HepG2 (cell line): ENCODE measurements at regions not wholly inside any gene's neighbourhood (a gene's known extent, or its start where the extent isn't known, plus 50 kb on each side); places are given as distances from the start of the nearest gene placed in this dataset.

ENCODE experiments used
- ATAC-seq: fragments of 200-7000 bp; cut with Tn5 transposase; 3 replicates; pipeline ENCODE4 v1.9.1; 2020; ENCODE audit warnings: mild to moderate bottlenecking, moderate library complexity
- BruUV-seq: library from RNA; stranded (reverse); fragments of 400-500 nt; replicated peaks from 2 replicates; lab custom pipeline; 2021; lab: Mats Ljungman, UMichigan
- CTCF ChIA-PET: fragments of 300-600 bp; formaldehyde crosslinking; extraction: SDS; loops from one replicate; lab custom pipeline; 2021; ENCODE audit warnings: low total read pairs, inconsistent platforms, low intra/inter-chr PET ratio; lab: Yijun Ruan, JAX
- POLR2A ChIA-PET: fragments of 350-600 bp; sonication (Branson Sonifier 250); formaldehyde crosslinking; loops from one replicate; lab custom pipeline; 2020; ENCODE audit warnings: antibody characterized with exemption, inconsistent platforms; lab: Yijun Ruan, JAX
- DNase-seq: peaks from one replicate; pipeline ENCODE4 v3.0.0-alpha.2; 2015; ENCODE audit warnings: low spot score
- FAIRE-seq: peaks from 3 replicates; lab custom pipeline; 2011; peaks lifted over from hg19 to GRCh38; lab: Jason Lieb, UNC
- H2AFZ ChIP-seq: one replicate; pipeline ENCODE4 v1.6.1; 2011; ENCODE audit warnings: low read length, inconsistent platforms
- H3K27ac ChIP-seq: fragments of 300-600 bp; 3 replicates; pipeline ENCODE4 v1.8.0; 2011; ENCODE audit warnings: mixed run types, mild to moderate bottlenecking, mixed read lengths, low read length, inconsistent platforms; ENCODE audit not compliant: insufficient read depth; ENCODE audit errors: extremely low read length
- H3K27me3 ChIP-seq, 2 experiments: fragments of 200-600 bp in 1 of 2; 2 replicates in 1 of 2; 3 replicates in 1 of 2; pipeline versions ENCODE4 v1.6.0 to v1.8.0; 2011; ENCODE audit warnings: low read length in 2 of 2, mild to moderate bottlenecking in 2 of 2, moderate library complexity in 2 of 2, inconsistent platforms in 1 of 2; ENCODE audit not compliant: insufficient read depth in 2 of 2, control insufficient read depth in 1 of 2
- H3K36me3 ChIP-seq, 2 experiments: fragments of 200-600 bp in 1 of 2; replicated peaks in 1 of 2; 2 replicates in 1 of 2; 3 replicates in 1 of 2; pipeline versions ENCODE4 v1.5.1 to v1.8.0; 2011; ENCODE audit warnings: low read length in 2 of 2, inconsistent platforms in 1 of 2; ENCODE audit not compliant: insufficient read depth in 2 of 2, control insufficient read depth in 1 of 2
- H3K4me1 ChIP-seq: 2 replicates; pipeline ENCODE4 v1.5.1; 2012; ENCODE audit warnings: low read length, inconsistent platforms; ENCODE audit not compliant: insufficient read depth
- H3K4me2 ChIP-seq: 2 replicates; pipeline ENCODE4 v1.6.0; 2011; ENCODE audit warnings: low read depth, low read length, inconsistent platforms
- H3K4me3 ChIP-seq, 3 experiments: fragments of 200-600 bp in 1 of 3; sonication (generic), shearing (Covaris generic) in 1 of 3; replicated peaks in 1 of 3; 2 replicates each; pipeline ENCODE4 v1.5.1; 2011 to 2016; ENCODE audit warnings: low read length in 3 of 3, inconsistent platforms in 2 of 3, low read depth in 2 of 3, mild to moderate bottlenecking in 2 of 3, control low read depth in 1 of 3, mixed read lengths in 1 of 3; ENCODE audit not compliant: insufficient read depth in 1 of 3
- H3K79me2 ChIP-seq: one replicate; pipeline ENCODE4 v1.6.1; 2011; ENCODE audit warnings: low read length, inconsistent platforms; ENCODE audit not compliant: insufficient read depth
- H3K9ac ChIP-seq: 2 replicates; pipeline ENCODE4 v1.6.0; 2011; ENCODE audit warnings: mild to moderate bottlenecking, low read depth, low read length, inconsistent platforms; ENCODE audit not compliant: insufficient read depth
- H3K9me3 ChIP-seq: 2 replicates; pipeline ENCODE4 v1.5.1; 2012; ENCODE audit warnings: mild to moderate bottlenecking, low read length
- H4K20me1 ChIP-seq: 2 replicates; pipeline ENCODE4 v1.6.0; 2011; ENCODE audit warnings: inconsistent platforms, mild to moderate bottlenecking, low read length, moderate library complexity; ENCODE audit not compliant: insufficient read depth
- MAFF ChIP-seq: IDR thresholded peaks from 2 replicates; pipeline ENCODE4 v1.6.1; 2011; ENCODE audit warnings: low read depth, low read length, improper control_type of control experiment
- MAFK ChIP-seq, 2 experiments: IDR thresholded peaks in 1 of 2; conservative IDR thresholded peaks in 1 of 2; 2 replicates each; pipeline ENCODE4 v1.6.1; 2011; ENCODE audit warnings: improper control_type of control experiment in 2 of 2, low read length in 2 of 2
- NFYB ChIP-seq: sonication (generic); formaldehyde crosslinking; IDR thresholded peaks from 2 replicates; pipeline ENCODE4 v1.4.0; 2020; ENCODE audit warnings: missing genetic modification reagents
- ZFAT ChIP-seq: sonication (generic); formaldehyde crosslinking; conservative IDR thresholded peaks from 2 replicates; pipeline ENCODE4 v1.8.1; 2023; ENCODE audit warnings: missing genetic modification reagents, inconsistent platforms
- ZNF33B ChIP-seq: sonication (generic); formaldehyde crosslinking; IDR thresholded peaks from 2 replicates; pipeline ENCODE4 v1.5.1; 2020; ENCODE audit warnings: mild to moderate bottlenecking, missing genetic modification reagents
- WGBS: methylation state at CpG from one replicate; pipeline ENCODE4 v1.1.6; 2017; ENCODE audit warnings: low lambda C conversion rate; 5-methylcytosine and 5-hydroxymethylcytosine counted together
- in situ Hi-C: cut with HindIII; loops from 2 replicates; pipeline ENCODE4 v1.10.0; 2017; ENCODE audit warnings: low pct_unique_long_range_greater_than_20kb; ENCODE audit not compliant: extremely low pct_ligation_motif_present
- intact Hi-C: fragments of 100-400 bp; cut with micrococcal nuclease; formaldehyde crosslinking; loops from one replicate; pipeline ENCODE4 v1.10.0; 2022; ENCODE audit not compliant: unreplicated experiment
- TF ChIP-seq, protein P1 (sequence below): sonication (generic); formaldehyde crosslinking; conservative IDR thresholded peaks from 2 replicates; pipeline ENCODE4 v1.8.1; 2023; ENCODE audit warnings: missing genetic modification reagents
- TF ChIP-seq, protein P2 (sequence below): sonication (generic); formaldehyde crosslinking; IDR thresholded peaks from 2 replicates; pipeline ENCODE4 v1.5.0; 2020; ENCODE audit warnings: mild to moderate bottlenecking, missing genetic modification reagents, borderline replicate concordance

DNA sequence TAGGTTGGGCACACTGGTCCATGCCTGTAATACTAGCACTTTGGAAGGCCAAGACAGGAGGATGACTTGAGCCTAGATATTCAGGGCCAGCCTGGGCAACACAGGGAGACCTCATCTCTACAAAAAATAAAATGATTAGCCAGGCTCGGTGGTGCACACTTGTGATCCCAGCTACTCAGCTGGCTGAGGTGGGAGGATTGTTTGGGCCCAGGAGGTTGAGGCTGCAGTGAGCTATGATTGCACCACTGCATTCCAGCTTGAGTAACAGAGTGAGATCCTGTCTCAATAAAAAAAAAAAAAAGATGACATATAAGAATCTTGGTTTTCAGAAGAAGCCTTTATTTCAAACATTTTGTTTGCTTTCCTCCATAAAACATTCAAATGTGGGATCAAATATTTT lies 178.0 kb downstream of the LIG4 start (continued):
- TF ChIP-seq, protein P1, sequence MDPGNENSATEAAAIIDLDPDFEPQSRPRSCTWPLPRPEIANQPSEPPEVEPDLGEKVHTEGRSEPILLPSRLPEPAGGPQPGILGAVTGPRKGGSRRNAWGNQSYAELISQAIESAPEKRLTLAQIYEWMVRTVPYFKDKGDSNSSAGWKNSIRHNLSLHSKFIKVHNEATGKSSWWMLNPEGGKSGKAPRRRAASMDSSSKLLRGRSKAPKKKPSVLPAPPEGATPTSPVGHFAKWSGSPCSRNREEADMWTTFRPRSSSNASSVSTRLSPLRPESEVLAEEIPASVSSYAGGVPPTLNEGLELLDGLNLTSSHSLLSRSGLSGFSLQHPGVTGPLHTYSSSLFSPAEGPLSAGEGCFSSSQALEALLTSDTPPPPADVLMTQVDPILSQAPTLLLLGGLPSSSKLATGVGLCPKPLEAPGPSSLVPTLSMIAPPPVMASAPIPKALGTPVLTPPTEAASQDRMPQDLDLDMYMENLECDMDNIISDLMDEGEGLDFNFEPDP (CRISPR knock-in tag): no peak
- TF ChIP-seq ZFAT (CRISPR knock-in tag) (no peak), ZNF33B (no peak)
- TF ChIP-seq, protein P2, sequence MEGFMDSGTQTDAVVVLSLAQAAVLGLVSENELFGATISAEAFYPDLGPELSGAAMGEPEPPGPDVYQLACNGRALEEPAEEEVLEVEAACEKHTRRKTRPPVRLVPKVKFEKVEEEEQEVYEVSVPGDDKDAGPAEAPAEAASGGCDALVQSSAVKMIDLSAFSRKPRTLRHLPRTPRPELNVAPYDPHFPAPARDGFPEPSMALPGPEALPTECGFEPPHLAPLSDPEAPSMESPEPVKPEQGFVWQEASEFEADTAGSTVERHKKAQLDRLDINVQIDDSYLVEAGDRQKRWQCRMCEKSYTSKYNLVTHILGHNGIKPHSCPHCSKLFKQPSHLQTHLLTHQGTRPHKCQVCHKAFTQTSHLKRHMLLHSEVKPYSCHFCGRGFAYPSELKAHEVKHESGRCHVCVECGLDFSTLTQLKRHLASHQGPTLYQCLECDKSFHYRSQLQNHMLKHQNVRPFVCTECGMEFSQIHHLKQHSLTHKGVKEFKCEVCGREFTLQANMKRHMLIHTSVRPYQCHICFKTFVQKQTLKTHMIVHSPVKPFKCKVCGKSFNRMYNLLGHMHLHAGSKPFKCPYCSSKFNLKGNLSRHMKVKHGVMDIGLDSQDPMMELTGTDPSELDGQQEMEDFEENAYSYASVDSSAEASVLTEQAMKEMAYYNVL (CRISPR knock-in tag): no peak

DNA sequence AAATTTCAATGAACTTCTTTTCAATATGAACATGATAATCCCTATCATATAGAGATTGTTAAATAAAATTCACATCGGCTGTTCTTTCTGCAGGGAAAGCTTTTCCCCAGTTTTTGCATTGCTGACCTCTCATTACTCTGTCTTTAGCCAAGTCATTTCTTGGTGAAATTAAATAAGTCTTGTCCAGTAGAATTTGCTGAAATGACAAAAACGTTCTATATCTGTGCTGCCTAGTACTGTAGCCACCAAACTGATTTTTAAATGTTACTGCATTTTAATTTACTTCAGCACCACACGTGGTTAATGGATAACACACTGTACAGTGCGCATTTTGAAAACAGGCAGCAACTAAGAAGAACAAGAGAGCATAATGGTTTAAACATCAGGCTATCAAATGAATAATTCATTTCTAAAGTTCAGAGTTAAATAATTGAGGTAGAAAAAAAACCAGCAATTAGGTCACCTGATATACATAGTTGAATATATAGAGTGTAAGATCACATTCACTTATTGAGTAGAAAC lies 178.9 kb downstream of the LIG4 start:
- H3K4me3 ChIP-seq: no peak overlapping the region
- no peak overlapping the region for H3K4me2 ChIP-seq
- H3K4me1 ChIP-seq: no peaks in the 10 kb centered on the region
- no peak for FAIRE-seq
- ChIA-PET CTCF (no interaction called here), POLR2A (no interaction called here)
- DNase-seq: no peak
- BruUV-seq: no TSS peak
- H3K79me2 ChIP-seq: no peaks in the 10 kb centered on the region
- no peak overlapping the region for H3K9ac ChIP-seq
- no peak for ATAC-seq
- WGBS: 12% methylated on average over 4 of the region's 4 CpGs
- TF ChIP-seq NFYB (no peak), MAFK (conservative IDR thresholded peaks at IDR 0.05 in 1 of 2, IDR thresholded peaks at IDR 0.05 in 1 of 2; ENCODE audit: low read length in 2 of 2) (peak; percentile 85 to 88), MAFF (peak; percentile 83)
- H3K27me3 ChIP-seq: no peaks in the 10 kb centered on the region
- intact Hi-C loops: loop anchor here (5.0 kb wide), 1 partner anchor 1046 kb away; no protein-coding TSS in a partner anchor
- H3K9me3 ChIP-seq: peaks cover 45% of the 10 kb centered on the region
- H3K27ac ChIP-seq: no peak overlapping the region
- no peak overlapping the region for H2AFZ ChIP-seq
- H3K36me3 ChIP-seq: no peaks in the 10 kb centered on the region
- H4K20me1 ChIP-seq: no peaks in the 10 kb centered on the region
- in situ Hi-C loops: no loop called here
